ENCODE measurements at regions not wholly inside any gene's neighbourhood (a gene's known extent, or its start where the extent isn't known, plus 50 kb on each side); places are given as distances from the start of the nearest gene placed in this dataset.
A peak's percentile ranks its signal among the peaks of the same experiment; 100 is the strongest.

GRCh38 chr10:25766213-25766612 is 167.8 kb upstream of the MYO3A start:
- Histone ChIP-seq H3K4me2 (peak overlapping the region; percentile 73), H3K27ac (peak overlapping the region; percentile 83), H3K36me3 (no peaks in the 10 kb centered on the region), H2AFZ (replicated peaks) (no peak overlapping the region), H3K79me2 (ENCODE audit: low read depth) (no peaks in the 10 kb centered on the region), H3K9me3 (ENCODE audit: low read depth) (no peaks in the 10 kb centered on the region), H4K20me1 (ENCODE audit: low read depth) (no peaks in the 10 kb centered on the region), H3K4me1 (peaks cover 34% of the 10 kb centered on the region), H3K27me3 (peaks cover 11% of the 10 kb centered on the region), H3F3A (ENCODE audit: low read depth) (peaks cover 11% of the 10 kb centered on the region), H3K4me3 (peak overlapping the region; percentile 44), H3K9ac (no peak overlapping the region)
- Mint-ChIP-seq H3K27ac (peak overlapping the region; percentile 95), H3K4me3 (peak overlapping the region; percentile 76), H3K4me1 (peaks cover 29% of the 10 kb centered on the region), H3K9me3 (peaks cover 21% of the 10 kb centered on the region), H3K27me3 (ENCODE audit: insufficient read depth, low read depth) (peaks cover 13% of the 10 kb centered on the region), H3K36me3 (peaks cover 7% of the 10 kb centered on the region)
- TF ChIP-seq EZH2 (IDR thresholded peaks at IDR 0.05) (no peak), EZH2phosphoT487 (IDR thresholded peaks at IDR 0.05) (no peak), CTCF (IDR thresholded peaks at IDR 0.05) (no peak)
- peak; percentile 48 for DNase-seq (ENCODE audit: low spot score)

GRCh38 chr10:25766687-25767221 is 167.3 kb upstream of the MYO3A start:
- H2AFZ ChIP-seq (replicated peaks), result no peak overlapping the region
- Mint-ChIP-seq H3K4me1 (peaks cover 29% of the 10 kb centered on the region), H3K4me3 (peak overlapping the region; percentile 76), H3K9me3 (peaks cover 21% of the 10 kb centered on the region), H3K36me3 (peaks cover 7% of the 10 kb centered on the region), H3K27ac (peak overlapping the region; percentile 95), H3K27me3 (ENCODE audit: insufficient read depth, low read depth) (peaks cover 10% of the 10 kb centered on the region)
- no peaks in the 10 kb centered on the region for H3K36me3 ChIP-seq
- H3K79me2 ChIP-seq (ENCODE audit: low read depth), result no peaks in the 10 kb centered on the region
- no peaks in the 10 kb centered on the region for H4K20me1 ChIP-seq (ENCODE audit: low read depth)
- H3K9me3 ChIP-seq (ENCODE audit: low read depth), result no peaks in the 10 kb centered on the region
- peak overlapping the region; percentile 44 for H3K4me3 ChIP-seq
- H3F3A ChIP-seq (ENCODE audit: low read depth), result peaks cover 11% of the 10 kb centered on the region
- peak; percentile 90 for DNase-seq (ENCODE audit: low spot score)
- TF ChIP-seq EZH2 (IDR thresholded peaks at IDR 0.05) (no peak), EZH2phosphoT487 (IDR thresholded peaks at IDR 0.05) (peak; percentile 93)
- peak overlapping the region; percentile 83 for H3K27ac ChIP-seq
- H3K27me3 ChIP-seq, result peaks cover 11% of the 10 kb centered on the region
- peaks cover 34% of the 10 kb centered on the region for H3K4me1 ChIP-seq
- H3K4me2 ChIP-seq, result peak overlapping the region; percentile 73
- no peak overlapping the region for H3K9ac ChIP-seq

- Mint-ChIP-seq H3K9me3 (peaks cover 15% of the 10 kb centered on the region), H3K27ac (no peak overlapping the region), H3K27me3 (ENCODE audit: insufficient read depth, low read depth) (peaks cover 17% of the 10 kb centered on the region), H3K4me1 (peaks cover 29% of the 10 kb centered on the region), H3K36me3 (peaks cover 5% of the 10 kb centered on the region), H3K4me3 (no peak overlapping the region)
- TF ChIP-seq EZH2phosphoT487 (IDR thresholded peaks at IDR 0.05), result no peak
- peak; percentile 16 for TF ChIP-seq CTCF (IDR thresholded peaks at IDR 0.05)
- H3F3A ChIP-seq (ENCODE audit: low read depth), result peaks cover 11% of the 10 kb centered on the region
- H3K27me3 ChIP-seq, result peaks cover 11% of the 10 kb centered on the region
- peaks cover 34% of the 10 kb centered on the region for H3K4me1 ChIP-seq
- no peak for DNase-seq (ENCODE audit: low spot score)
- H3K9me3 ChIP-seq (ENCODE audit: low read depth), result no peaks in the 10 kb centered on the region
- H3K36me3 ChIP-seq, result no peaks in the 10 kb centered on the region
- H3K4me3 ChIP-seq, result no peak overlapping the region
- H2AFZ ChIP-seq (replicated peaks), result no peak overlapping the region
- H3K4me2 ChIP-seq, result no peak overlapping the region
- H3K27ac ChIP-seq, result no peak overlapping the region
- H3K9ac ChIP-seq, result no peak overlapping the region
- no peaks in the 10 kb centered on the region for H3K79me2 ChIP-seq (ENCODE audit: low read depth)
- H4K20me1 ChIP-seq (ENCODE audit: low read depth), result no peaks in the 10 kb centered on the region
These were observed 165.9 kb upstream of the MYO3A start for GRCh38 chr10:25768167-25768566.

- Mint-ChIP-seq H3K27me3 (ENCODE audit: insufficient read depth, low read depth) (peaks cover 3% of the 10 kb centered on the region), H3K36me3 (no peaks in the 10 kb centered on the region), H3K4me1 (peaks cover 11% of the 10 kb centered on the region), H3K9me3 (peaks cover 5% of the 10 kb centered on the region), H3K4me3 (no peak overlapping the region), H3K27ac (no peak overlapping the region)
- Histone ChIP-seq H3K27me3 (no peaks in the 10 kb centered on the region), H3K27ac (no peak overlapping the region), H3K4me1 (peaks cover 8% of the 10 kb centered on the region), H3K36me3 (no peaks in the 10 kb centered on the region), H3K79me2 (ENCODE audit: low read depth) (no peaks in the 10 kb centered on the region), H4K20me1 (ENCODE audit: low read depth) (no peaks in the 10 kb centered on the region), H3F3A (ENCODE audit: low read depth) (no peaks in the 10 kb centered on the region), H3K9me3 (ENCODE audit: low read depth) (no peaks in the 10 kb centered on the region), H3K9ac (no peak overlapping the region), H3K4me3 (no peak overlapping the region), H3K4me2 (no peak overlapping the region), H2AFZ (replicated peaks) (no peak overlapping the region)
- TF ChIP-seq EZH2phosphoT487 (IDR thresholded peaks at IDR 0.05), result no peak
- TF ChIP-seq CTCF (IDR thresholded peaks at IDR 0.05), result no peak
- no peak for TF ChIP-seq EZH2 (IDR thresholded peaks at IDR 0.05)
- DNase-seq (ENCODE audit: low spot score), result no peak
These were observed 155.4 kb upstream of the MYO3A start for GRCh38 chr10:25778646-25779045.

Measured in neural progenitor cell (in vitro differentiated cells).